Putamen (tissue), 1 donor: ENCODE measurements at regions not wholly inside any gene's neighbourhood (a gene's known extent, or its start where the extent isn't known, plus 50 kb on each side); places are given as distances from the start of the nearest gene placed in this dataset.

Experiments
- DNase-seq: peaks from one replicate; pipeline ENCODE4 v3.0.0-alpha.2; 2016; ENCODE audit warnings: low spot score

- no peak for DNase-seq
These were observed 62.3 kb upstream of the ARHGEF3 start for GRCh38 chr3:56864090-56864489.

DNA sequence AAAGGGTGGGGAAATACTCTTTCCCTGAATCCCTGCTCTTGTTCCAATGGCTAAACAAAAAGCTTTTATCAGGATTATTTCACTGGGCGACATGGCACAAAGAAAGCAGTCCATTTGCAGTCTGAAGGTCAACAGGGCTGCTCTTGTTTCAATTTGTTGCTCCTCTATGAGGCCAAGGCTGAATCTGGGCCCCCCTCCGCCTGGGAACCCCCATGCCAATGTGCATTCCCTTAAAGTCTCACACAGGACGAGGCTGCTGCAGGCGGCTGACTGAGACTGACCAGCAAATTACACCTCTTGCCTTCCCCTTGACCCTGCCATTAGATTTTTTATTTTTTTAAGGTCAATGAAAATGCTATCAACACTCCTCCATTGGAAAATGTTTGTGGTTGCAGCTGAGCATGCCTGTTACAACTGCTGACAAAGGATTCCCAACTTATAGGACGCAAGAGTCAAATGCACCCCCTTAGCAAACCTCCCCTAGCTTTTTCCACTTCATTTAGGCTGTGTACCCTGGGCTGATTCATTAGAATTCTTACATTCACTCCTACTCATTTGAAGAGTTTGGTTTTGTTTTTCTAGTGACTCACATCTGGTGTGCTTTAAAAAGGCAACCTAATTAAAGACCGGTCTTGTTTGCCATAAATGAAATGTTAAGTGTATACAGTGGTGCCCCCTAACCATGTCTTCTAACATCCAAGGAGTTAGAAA lies 60.8 kb upstream of the ARHGEF3 start:
- DNase-seq = peak; percentile 61

DNA sequence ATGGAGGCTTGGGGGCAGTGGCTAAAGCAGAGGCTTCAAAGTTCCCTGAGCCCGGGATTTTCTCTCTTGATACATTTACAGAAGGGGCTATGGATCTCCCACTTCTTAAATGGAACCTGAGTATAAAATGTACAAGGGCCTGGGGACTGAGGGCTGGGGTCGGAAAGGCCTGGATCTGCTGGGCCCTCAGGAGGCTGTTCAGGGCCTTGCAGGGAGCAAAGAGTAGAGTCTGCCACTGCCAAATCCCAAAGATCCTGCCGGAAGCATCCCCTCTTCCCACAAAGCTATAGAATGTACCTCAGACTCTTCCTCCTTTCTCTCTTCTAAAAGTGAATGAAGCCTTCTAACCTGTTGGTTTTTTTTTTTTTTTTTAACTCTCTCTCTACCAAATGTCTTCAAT lies 59.8 kb upstream of the ARHGEF3 start:
- DNase-seq = no peak

DNA sequence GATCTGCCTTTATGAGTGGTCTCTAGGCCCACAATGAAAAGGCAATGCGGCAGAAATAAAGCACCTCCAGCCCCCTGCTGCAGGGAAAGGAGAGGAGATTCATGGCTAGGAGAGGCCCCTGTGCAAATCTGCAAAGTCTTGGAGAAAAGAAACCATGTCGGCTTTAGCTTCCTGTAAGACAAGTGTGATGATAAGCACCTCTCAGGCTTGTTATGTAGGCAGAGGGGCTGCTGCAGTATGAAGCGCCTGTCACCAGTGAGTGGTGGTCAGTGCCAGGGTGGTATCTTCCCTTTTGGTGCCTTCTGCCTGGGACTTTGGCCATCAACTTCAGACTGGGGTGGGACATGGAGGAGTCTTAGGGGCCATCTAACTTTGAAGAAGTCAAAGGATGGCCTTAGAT lies 59.2 kb upstream of the ARHGEF3 start:
- DNase-seq = no peak

DNA sequence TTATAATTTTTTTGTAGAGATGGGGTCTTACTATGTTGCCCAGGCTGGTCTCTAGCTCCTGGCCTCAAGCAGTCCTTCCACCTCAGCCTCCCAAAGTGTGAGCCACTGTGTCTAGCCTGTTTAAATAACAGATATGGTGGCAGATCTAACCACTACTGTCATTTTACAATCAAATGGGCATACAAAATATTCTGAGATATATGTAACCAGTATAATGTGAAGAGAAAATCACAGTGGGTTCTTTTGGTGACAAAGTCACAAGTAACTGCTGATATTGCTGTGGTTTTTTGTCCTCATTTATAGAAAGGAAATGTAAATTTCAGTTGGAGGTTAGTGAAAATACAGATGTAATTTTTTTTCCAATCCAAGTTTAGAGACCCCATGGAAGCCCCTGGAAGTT lies 58.6 kb upstream of the ARHGEF3 start:
- no peak for DNase-seq

DNA sequence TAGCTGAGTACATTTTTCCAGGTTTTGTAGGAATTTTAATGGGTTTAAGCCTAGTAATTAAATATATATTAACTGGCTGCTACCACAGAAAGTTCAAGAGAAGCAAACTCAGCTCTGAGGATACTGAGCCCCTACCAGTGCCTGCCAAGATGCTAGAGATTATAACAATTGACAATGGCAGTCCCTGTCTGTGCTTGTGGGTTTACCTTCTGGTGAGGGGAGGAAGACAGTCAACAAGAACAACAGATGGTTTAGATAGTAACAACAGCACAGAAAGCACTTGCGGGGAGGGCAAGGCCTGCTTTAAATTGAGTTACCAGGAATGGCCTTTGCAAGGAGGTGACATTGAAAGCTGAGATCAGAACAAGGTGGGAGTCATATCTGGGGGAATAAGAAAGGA lies 56.6 kb upstream of the ARHGEF3 start:
- DNase-seq = no peak

DNA sequence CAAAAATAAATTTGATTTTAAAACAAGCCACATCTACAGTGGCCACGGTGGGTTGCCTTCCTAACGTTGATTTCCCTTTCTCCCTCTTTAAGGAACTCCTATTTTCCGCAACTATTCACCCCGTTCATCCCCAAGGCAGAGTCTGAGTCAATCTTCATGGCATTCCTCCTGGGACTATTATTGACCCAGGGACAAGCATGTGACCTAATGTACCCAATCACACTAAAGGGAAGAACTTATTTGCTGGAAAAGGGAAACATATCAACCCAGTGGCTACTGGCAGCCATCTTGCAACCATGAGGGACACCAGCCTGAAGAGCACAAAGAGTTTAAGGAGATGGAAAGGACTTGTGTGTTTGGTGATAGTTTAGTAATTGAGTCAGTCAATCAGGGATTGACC lies 55.4 kb upstream of the ARHGEF3 start:
- no peak for DNase-seq

DNA sequence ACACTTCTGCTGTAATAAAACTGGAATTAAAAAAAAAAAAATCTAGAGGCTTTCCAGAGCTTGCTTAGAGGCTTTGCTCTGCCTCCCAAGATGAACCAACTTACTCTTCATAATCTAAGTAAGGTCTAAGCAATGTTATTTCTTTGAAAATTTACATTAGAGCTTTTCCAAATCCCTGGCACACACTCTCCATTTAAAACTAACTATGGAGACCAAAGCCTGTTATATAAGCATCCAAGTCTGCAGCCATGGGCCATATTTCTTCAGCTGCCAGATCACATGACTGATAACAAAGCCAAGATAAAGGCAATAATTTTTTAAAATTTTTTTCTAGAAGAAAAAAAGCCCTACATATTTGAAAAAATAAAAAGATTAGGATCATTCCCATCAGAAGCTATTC lies 55.0 kb upstream of the ARHGEF3 start:
- DNase-seq = no peak

GRCh38 chr3:56855856-56856512 lies 54.2 kb upstream of the ARHGEF3 start:
- DNase-seq = peak; percentile 73

DNA sequence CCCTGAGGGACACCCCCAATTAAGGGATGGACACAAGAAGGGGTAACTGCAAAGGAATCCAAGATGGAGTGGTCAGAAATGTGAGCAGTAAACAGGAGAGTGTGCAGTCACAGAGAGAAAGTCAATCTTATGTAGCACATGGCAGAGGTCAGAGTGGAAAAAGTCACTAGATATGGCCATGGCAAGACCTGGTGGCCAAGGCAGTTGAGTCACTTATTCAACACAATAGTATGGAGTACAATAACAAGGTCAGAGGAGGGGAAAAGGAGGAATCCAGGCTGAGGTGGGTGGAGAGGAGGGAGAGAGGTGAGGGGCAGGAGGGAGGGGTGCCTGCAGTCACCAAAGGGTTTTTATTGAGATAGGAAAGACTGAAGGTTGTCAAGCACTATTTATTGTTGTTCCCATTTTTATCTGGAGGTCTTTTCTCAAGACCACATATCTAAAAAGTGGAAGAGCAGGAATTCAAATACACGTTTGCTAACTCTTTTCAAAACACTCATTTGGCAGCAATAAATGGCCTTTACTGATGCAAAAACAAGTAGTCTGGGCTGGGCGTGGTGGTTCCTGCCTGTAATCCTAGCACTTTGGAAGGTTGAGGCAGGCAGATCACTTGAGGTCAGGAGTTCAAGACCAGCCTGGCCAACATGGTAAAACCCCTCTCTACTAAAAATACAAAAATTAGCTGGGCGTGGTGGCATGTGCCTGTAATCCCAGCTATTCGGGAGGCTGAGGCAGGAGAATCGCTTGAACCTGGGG lies 53.3 kb upstream of the ARHGEF3 start:
- no peak for DNase-seq

DNA sequence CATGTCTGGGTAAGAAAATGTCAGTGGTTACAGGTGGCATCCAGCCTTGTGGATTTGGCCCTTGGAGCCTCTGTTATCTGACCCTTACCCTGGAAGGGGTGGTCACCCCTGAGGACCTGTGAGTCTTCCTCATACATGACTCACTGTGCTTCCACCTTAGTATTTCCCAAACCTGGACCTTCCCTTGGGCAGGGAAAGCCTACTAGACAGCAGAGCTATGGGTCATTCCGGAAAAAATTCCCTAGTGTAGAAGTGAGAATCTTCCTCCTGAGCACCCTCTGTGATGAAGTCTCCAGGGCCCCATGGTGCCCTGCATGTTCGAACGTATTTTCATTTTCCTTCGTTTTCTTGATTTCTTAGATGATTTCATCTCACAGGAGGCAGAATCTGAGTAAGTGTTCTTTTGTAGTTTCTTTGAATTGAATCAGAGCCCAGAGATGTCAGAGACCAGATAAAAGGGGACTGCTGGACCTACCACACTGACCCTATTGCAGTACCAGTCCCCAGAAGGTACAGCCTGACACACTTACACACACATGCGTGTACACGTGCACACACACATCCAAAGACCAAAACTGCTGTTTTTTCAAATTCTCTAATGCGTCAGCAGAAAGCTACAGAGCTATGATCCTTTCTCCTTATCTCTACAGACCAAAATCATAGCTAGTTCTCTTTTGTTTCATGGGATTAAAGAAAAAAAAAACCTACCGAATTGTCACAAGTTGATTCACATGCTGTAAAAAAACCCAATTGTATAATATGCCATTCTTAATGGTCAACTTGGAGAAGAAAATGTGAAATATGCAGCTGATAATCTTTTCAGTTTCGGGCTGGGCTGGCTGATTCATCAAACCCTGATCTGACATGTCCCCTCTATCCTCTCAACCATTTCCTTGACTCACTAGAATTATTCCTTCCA lies 50.5 kb upstream of the ARHGEF3 start:
- DNase-seq = no peak
